CD4-positive, alpha-beta T cell (primary cell): ENCODE measurements at regions not wholly inside any gene's neighbourhood (a gene's known extent, or its start where the extent isn't known, plus 50 kb on each side); places are given as distances from the start of the nearest gene placed in this dataset.

Experiments
- ATAC-seq: fragments of 200-7000 bp; cut with Tn5 transposase; one replicate; pipeline ENCODE4 v1.10.0; 2022; ENCODE audit warnings: mild to moderate bottlenecking; ENCODE audit not compliant: poor library complexity
- CTCF ChIA-PET: fragments of 350-600 bp; sonication (Branson Sonifier 250); formaldehyde crosslinking; loops from one replicate; lab custom pipeline; 2021; ENCODE audit warnings: antibody characterized with exemption, inconsistent platforms; lab: Charles Lee
- POLR2A ChIA-PET: fragments of 350-600 bp; sonication (Branson Sonifier 250); formaldehyde crosslinking; loops from one replicate; lab custom pipeline; 2021; ENCODE audit warnings: antibody characterized with exemption, inconsistent platforms; lab: Charles Lee
- DNase-seq, 14 experiments: peaks; one replicate each; pipeline ENCODE4 v3.0.0-alpha.2; 2013 to 2020; ENCODE audit warnings: mixed read lengths in 2 of 14
- H3K27ac ChIP-seq, 2 donors: one replicate each; pipeline versions ENCODE4 v1.5.1 to v1.7.0; 2013; ENCODE audit warnings: low read length in 2 of 2, low read depth in 1 of 2, mild to moderate bottlenecking in 1 of 2
- H3K27me3 ChIP-seq, 2 experiments: 1 replicate in 1 of 2; 2 replicates in 1 of 2; pipeline versions ENCODE4 v1.6.1 to v1.7.0; 2013; ENCODE audit warnings: low read length in 2 of 2, control low read depth in 1 of 2, mild to moderate bottlenecking in 1 of 2, moderate library complexity in 1 of 2; ENCODE audit not compliant: insufficient read depth in 2 of 2, control insufficient read depth in 1 of 2
- H3K36me3 ChIP-seq: one replicate; pipeline ENCODE4 v1.6.1; 2013; ENCODE audit warnings: low read length, control low read depth; ENCODE audit not compliant: insufficient read depth
- H3K4me1 ChIP-seq: one replicate; pipeline ENCODE4 v1.6.1; 2013; ENCODE audit warnings: low read length, control low read depth; ENCODE audit not compliant: insufficient read depth
- H3K4me3 ChIP-seq: one replicate; pipeline ENCODE4 v1.5.1; 2013; ENCODE audit warnings: mild to moderate bottlenecking, low read length, moderate library complexity
- H3K9me3 ChIP-seq, 2 experiments: 1 replicate in 1 of 2; 2 replicates in 1 of 2; pipeline versions ENCODE4 v1.6.1 to v1.7.0; 2013; ENCODE audit warnings: low read length in 2 of 2, mild to moderate bottlenecking in 2 of 2, control low read depth in 1 of 2, moderate library complexity in 1 of 2; ENCODE audit not compliant: control insufficient read depth in 1 of 2, insufficient read depth in 1 of 2
- H3K27ac Mint-ChIP-seq: one replicate; pipeline ENCODE4 v1.8.0; 2020; ENCODE audit warnings: mixed read lengths
- H3K27me3 Mint-ChIP-seq: one replicate; pipeline ENCODE4 v1.8.0; 2021; ENCODE audit warnings: mixed read lengths
- H3K36me3 Mint-ChIP-seq: one replicate; pipeline ENCODE4 v1.8.0; 2021; ENCODE audit warnings: low read depth, mixed read lengths
- H3K4me1 Mint-ChIP-seq: one replicate; pipeline ENCODE4 v1.8.0; 2021; ENCODE audit warnings: low read depth, mixed read lengths
- H3K4me3 Mint-ChIP-seq: one replicate; pipeline ENCODE4 v1.8.0; 2020; ENCODE audit warnings: mild to moderate bottlenecking, mixed read lengths
- H3K9me3 Mint-ChIP-seq: one replicate; pipeline ENCODE4 v1.8.0; 2020; ENCODE audit warnings: mixed read lengths
- CTCF ChIP-seq: fragments of 200-600 bp; IDR thresholded peaks from one replicate; pipeline ENCODE4 v1.8.0; 2022; ENCODE audit warnings: antibody characterized with exemption, mild to moderate bottlenecking
- intact Hi-C, 2 experiments: fragments of 100-400 bp; cut with DNase I in 1 of 2; cut with micrococcal nuclease in 1 of 2; formaldehyde crosslinking; loops; one replicate each; pipeline versions ENCODE4 v1.15.1 to v1.9.0; 2023 to 2025; cut with DNase I, micrococcal nuclease

- TF ChIP-seq CTCF: no peak
- Histone ChIP-seq H3K27ac (no peak overlapping the region), H3K9me3 (peaks cover 0 to 9% of the 10 kb centered on the region in 2 experiments), H3K4me1 (no peaks in the 10 kb centered on the region), H3K27me3 (no peaks in the 10 kb centered on the region), H3K4me3 (no peak overlapping the region), H3K36me3 (no peaks in the 10 kb centered on the region)
- intact Hi-C loops: no loop called here
- ATAC-seq (no peak), DNase-seq (no peak)
- no peak overlapping the region for H3K27ac Mint-ChIP-seq
- ChIA-PET CTCF (no interaction called here), POLR2A (no interaction called here)
- no peaks in the 10 kb centered on the region for H3K27me3 Mint-ChIP-seq
- peaks cover 2% of the 10 kb centered on the region for H3K9me3 Mint-ChIP-seq
- H3K36me3 Mint-ChIP-seq: no peaks in the 10 kb centered on the region
- no peaks in the 10 kb centered on the region for H3K4me1 Mint-ChIP-seq
- no peak overlapping the region for H3K4me3 Mint-ChIP-seq
Measured at GRCh38 chr4:126086041-126086440, 771.3 kb downstream of the FAT4 start.

- DNase-seq (no peak), ATAC-seq (no peak)
- Histone ChIP-seq H3K27me3 (no peaks in the 10 kb centered on the region), H3K9me3 (peaks cover 0 to 8% of the 10 kb centered on the region in 2 experiments), H3K4me1 (no peaks in the 10 kb centered on the region), H3K27ac (no peak overlapping the region), H3K4me3 (no peak overlapping the region), H3K36me3 (no peaks in the 10 kb centered on the region)
- Mint-ChIP-seq H3K27me3 (no peaks in the 10 kb centered on the region), H3K4me3 (no peak overlapping the region), H3K27ac (no peak overlapping the region), H3K9me3 (no peaks in the 10 kb centered on the region), H3K4me1 (no peaks in the 10 kb centered on the region), H3K36me3 (no peaks in the 10 kb centered on the region)
- POLR2A ChIA-PET: no interaction called here
- TF ChIP-seq CTCF: no peak
- intact Hi-C loops: no loop called here
- CTCF ChIA-PET: no interaction called here
Measured at GRCh38 chr4:126087101-126087500, 772.3 kb downstream of the FAT4 start.

GRCh38 chr4:126097155-126097799 is 782.5 kb downstream of the FAT4 start:
- no peak for ATAC-seq

More at GRCh38 chr4:126097155-126097799, 782.5 kb downstream of the FAT4 start:
- Mint-ChIP-seq H3K9me3 (peaks cover 2% of the 10 kb centered on the region), H3K27ac (no peak overlapping the region), H3K27me3 (no peaks in the 10 kb centered on the region), H3K4me1 (no peaks in the 10 kb centered on the region), H3K36me3 (no peaks in the 10 kb centered on the region), H3K4me3 (no peak overlapping the region)
- no peak for TF ChIP-seq CTCF
- Histone ChIP-seq H3K36me3 (no peaks in the 10 kb centered on the region), H3K27ac (no peak overlapping the region), H3K27me3 (no peaks in the 10 kb centered on the region), H3K4me3 (no peak overlapping the region), H3K4me1 (no peaks in the 10 kb centered on the region), H3K9me3 (peaks cover 0 to 4% of the 10 kb centered on the region in 2 experiments)
- intact Hi-C loops: no loop called here
- no peak for DNase-seq
- ChIA-PET CTCF (no interaction called here), POLR2A (no interaction called here)
